ENCODE measurements at regions not wholly inside any gene's neighbourhood (a gene's known extent, or its start where the extent isn't known, plus 50 kb on each side); places are given as distances from the start of the nearest gene placed in this dataset.

GRCh38 chr2:120619579-120619978 lies 116.1 kb upstream of the GLI2 start:
- TF ChIP-seq POLR2A (IDR thresholded peaks at IDR 0.05) = no peak
- TF ChIP-seq CTCF (IDR thresholded peaks at IDR 0.05) = no peak
